ENCODE measurements at regions not wholly inside any gene's neighbourhood (a gene's known extent, or its start where the extent isn't known, plus 50 kb on each side); places are given as distances from the start of the nearest gene placed in this dataset.

GRCh38 chr14:103198131-103199105, 75.2 kb downstream of the TNFAIP2 start:
- TF ChIP-seq CTCF (IDR thresholded peaks at IDR 0.05), result no peak
- no peak for TF ChIP-seq ZFX (IDR thresholded peaks at IDR 0.05; ENCODE audit: borderline replicate concordance)
